ENCODE measurements at regions not wholly inside any gene's neighbourhood (a gene's known extent, or its start where the extent isn't known, plus 50 kb on each side); places are given as distances from the start of the nearest gene placed in this dataset.

- no peak overlapping the region for H3K9ac ChIP-seq
- 20% methylated on average over 7 of the region's 7 CpGs for WGBS (ENCODE audit: low lambda C conversion rate)
Measured at GRCh38 chr7:138358850-138359341, 101.2 kb upstream of the TRIM24 start.

GRCh38 chr7:138359870-138360559, 100.0 kb upstream of the TRIM24 start:
- Histone ChIP-seq H3K27me3 (ENCODE audit: insufficient read depth) (no peaks in the 10 kb centered on the region), H3K9ac (no peak overlapping the region), H3K36me3 (replicated peaks in 1 of 2; ENCODE audit: control insufficient read depth in 1 of 2, insufficient read depth in 2 of 2, low read length in 1 of 2) (no peaks in the 10 kb centered on the region), H3K4me3 (ENCODE audit: low read depth in 2 of 2, low read length in 1 of 2) (no peak overlapping the region), H3F3A (replicated peaks; ENCODE audit: insufficient read depth) (no peaks in the 10 kb centered on the region), H3K9me3 (0 out of 2 replicates have a peak, but pooled peaks cover 3% of the 10 kb centered on the region), H3K4me1 (ENCODE audit: control insufficient read depth in 1 of 2, insufficient read depth in 2 of 2, low read depth in 1 of 2, low read length in 1 of 2) (no peaks in the 10 kb centered on the region), H4K20me1 (ENCODE audit: insufficient read depth) (no peaks in the 10 kb centered on the region), H2AFZ (ENCODE audit: low read depth) (no peak overlapping the region), H3K27ac (ENCODE audit: low read depth in 2 of 2, low read length in 1 of 2) (no peak overlapping the region), H3K9me2 (no peaks in the 10 kb centered on the region), H3K4me2 (no peak overlapping the region), H3K79me2 (ENCODE audit: insufficient read depth) (no peaks in the 10 kb centered on the region)
- CTCF ChIA-PET = interaction anchor here (1.2 kb wide), 1 partner anchor 198 kb away, joined by 3 read pairs; no protein-coding TSS in a partner anchor
- DNase-seq = no peak
- WGBS (ENCODE audit: low lambda C conversion rate) = 49% methylated on average over 6 of the region's 6 CpGs
- POLR2A ChIA-PET = no interaction called here
- TF ChIP-seq PBX3 (IDR thresholded peaks at IDR 0.05) (no peak), FOSL2 (IDR thresholded peaks at IDR 0.05; ENCODE audit: borderline replicate concordance, low read depth) (no peak), MEF2A (IDR thresholded peaks at IDR 0.05; ENCODE audit: borderline replicate concordance, low read depth) (no peak), NFIC (IDR thresholded peaks at IDR 0.05; ENCODE audit: borderline replicate concordance) (no peak), JUND (IDR thresholded peaks at IDR 0.05) (no peak), ELF1 (IDR thresholded peaks at IDR 0.05) (no peak), REST (IDR thresholded peaks at IDR 0.05; ENCODE audit: low read depth, low read length) (no peak), ZBTB33 (IDR thresholded peaks at IDR 0.05; ENCODE audit: borderline replicate concordance, low read depth) (no peak), FOXM1 (IDR thresholded peaks at IDR 0.05; ENCODE audit: low read depth) (no peak)

More at GRCh38 chr7:138358850-138359341, 101.2 kb upstream of the TRIM24 start:
- ChIA-PET POLR2A (no interaction called here), CTCF (no interaction called here)
- Histone ChIP-seq H3K36me3 (replicated peaks in 1 of 2; ENCODE audit: control insufficient read depth in 1 of 2, insufficient read depth in 2 of 2, low read length in 1 of 2) (no peaks in the 10 kb centered on the region), H2AFZ (ENCODE audit: low read depth) (no peak overlapping the region), H3K4me3 (ENCODE audit: low read depth in 2 of 2, low read length in 1 of 2) (no peak overlapping the region), H3F3A (replicated peaks; ENCODE audit: insufficient read depth) (no peaks in the 10 kb centered on the region), H3K79me2 (ENCODE audit: insufficient read depth) (no peaks in the 10 kb centered on the region), H3K4me2 (no peak overlapping the region), H3K4me1 (ENCODE audit: control insufficient read depth in 1 of 2, insufficient read depth in 2 of 2, low read depth in 1 of 2, low read length in 1 of 2) (no peaks in the 10 kb centered on the region), H3K9me3 (0 out of 2 replicates have a peak, but pooled peaks cover 3% of the 10 kb centered on the region), H3K27ac (ENCODE audit: low read depth in 2 of 2, low read length in 1 of 2) (no peak overlapping the region), H3K9me2 (no peaks in the 10 kb centered on the region), H3K27me3 (ENCODE audit: insufficient read depth) (no peaks in the 10 kb centered on the region), H4K20me1 (ENCODE audit: insufficient read depth) (no peaks in the 10 kb centered on the region)
- no peak for TF ChIP-seq EZH2phosphoT487 (IDR thresholded peaks at IDR 0.05; ENCODE audit: borderline replicate concordance, low read depth)
- TF ChIP-seq RAD21 (IDR thresholded peaks at IDR 0.05; ENCODE audit: low read length) = no peak
- TF ChIP-seq JUND (IDR thresholded peaks at IDR 0.05) = no peak
- no peak for TF ChIP-seq FOSL2 (IDR thresholded peaks at IDR 0.05; ENCODE audit: borderline replicate concordance, low read depth)
- no peak for TF ChIP-seq GATA2 (CRISPR knock-in tag; IDR thresholded peaks at IDR 0.05)
- TF ChIP-seq FOXM1 (IDR thresholded peaks at IDR 0.05; ENCODE audit: low read depth) = no peak
- TF ChIP-seq SIN3A (IDR thresholded peaks at IDR 0.05; ENCODE audit: borderline replicate concordance, low read depth, low read length) = no peak
- no peak for TF ChIP-seq RXRA (IDR thresholded peaks at IDR 0.05; ENCODE audit: borderline replicate concordance, low read depth)
- TF ChIP-seq GABPA (IDR thresholded peaks at IDR 0.05; ENCODE audit: low read depth) = no peak
- TF ChIP-seq TEAD4 (IDR thresholded peaks at IDR 0.05; ENCODE audit: borderline replicate concordance, insufficient read depth) = no peak
- no peak for TF ChIP-seq TAF1 (IDR thresholded peaks at IDR 0.05; ENCODE audit: borderline replicate concordance, low read depth, low read length)
- DNase-seq = no peak

All from SK-N-SH (cell line).